ENCODE measurements at regions not wholly inside any gene's neighbourhood (a gene's known extent, or its start where the extent isn't known, plus 50 kb on each side); places are given as distances from the start of the nearest gene placed in this dataset.
"Not testable (repeated sequence)": the region's sequence is repeated elsewhere in the genome, so short reads cannot be mapped to it uniquely, and the experiment has no call there.

- no peak for DNase-seq (ENCODE audit: low spot score)
These were observed 180.7 kb downstream of the TLE3 start for GRCh38 chr15:69917056-69917455.

- DNase-seq (ENCODE audit: low spot score): no peak
These were observed 177.9 kb downstream of the TLE3 start for GRCh38 chr15:69919816-69920215.

GRCh38 chr15:69920221-69920620, 177.5 kb downstream of the TLE3 start:
- DNase-seq (ENCODE audit: low spot score): no peak

GRCh38 chr15:69921626-69922619, 175.8 kb downstream of the TLE3 start:
- DNase-seq (ENCODE audit: low spot score): no peak

GRCh38 chr15:69924531-69924930, 173.2 kb downstream of the TLE3 start:
- no peak for DNase-seq (ENCODE audit: low spot score)

GRCh38 chr15:69926006-69926405, 171.7 kb downstream of the TLE3 start:
- DNase-seq (ENCODE audit: low spot score): peak; percentile 43

GRCh38 chr15:69926721-69927120, 171.0 kb downstream of the TLE3 start:
- no peak for DNase-seq (ENCODE audit: low spot score)

GRCh38 chr15:69928890-69929289, 168.8 kb downstream of the TLE3 start:
- not testable (repeated sequence) for DNase-seq (ENCODE audit: low spot score)

- DNase-seq (ENCODE audit: low spot score): no peak
These were observed 167.6 kb downstream of the TLE3 start for GRCh38 chr15:69929905-69930630.

- DNase-seq (ENCODE audit: low spot score): no peak
These were observed 167.0 kb downstream of the TLE3 start for GRCh38 chr15:69930754-69931153.

- DNase-seq (ENCODE audit: low spot score): no peak
These were observed 166.6 kb downstream of the TLE3 start for GRCh38 chr15:69931156-69931555.

GRCh38 chr15:69934607-69935006, 163.1 kb downstream of the TLE3 start:
- no peak for DNase-seq (ENCODE audit: low spot score)

GRCh38 chr15:69939513-69940440, 157.9 kb downstream of the TLE3 start:
- peak; percentile 9 for DNase-seq (ENCODE audit: low spot score)

GRCh38 chr15:69940441-69941300, 157.0 kb downstream of the TLE3 start:
- no peak for DNase-seq (ENCODE audit: low spot score)

- DNase-seq (ENCODE audit: low spot score): no peak
These were observed 156.5 kb downstream of the TLE3 start for GRCh38 chr15:69941301-69941605.

GRCh38 chr15:69941706-69942495, 155.8 kb downstream of the TLE3 start:
- no peak for DNase-seq (ENCODE audit: low spot score)

GRCh38 chr15:69943637-69944036, 154.1 kb downstream of the TLE3 start:
- DNase-seq (ENCODE audit: low spot score): no peak

- DNase-seq (ENCODE audit: low spot score): no peak
These were observed 152.0 kb downstream of the TLE3 start for GRCh38 chr15:69945729-69946128.

GRCh38 chr15:69946870-69947269, 150.8 kb downstream of the TLE3 start:
- no peak for DNase-seq (ENCODE audit: low spot score)

GRCh38 chr15:69947394-69947793, 150.3 kb downstream of the TLE3 start:
- no peak for DNase-seq (ENCODE audit: low spot score)
